Glomerular visceral epithelial cell (primary cell): ENCODE measurements at regions not wholly inside any gene's neighbourhood (a gene's known extent, or its start where the extent isn't known, plus 50 kb on each side); places are given as distances from the start of the nearest gene placed in this dataset.
"Not testable (repeated sequence)": the region's sequence is repeated elsewhere in the genome, so short reads cannot be mapped to it uniquely, and the experiment has no call there.

Experiments used
- DNase-seq: peaks from one replicate; pipeline ENCODE4 v3.0.0-alpha.2; 2016; ENCODE audit errors: extremely low spot score

DNA sequence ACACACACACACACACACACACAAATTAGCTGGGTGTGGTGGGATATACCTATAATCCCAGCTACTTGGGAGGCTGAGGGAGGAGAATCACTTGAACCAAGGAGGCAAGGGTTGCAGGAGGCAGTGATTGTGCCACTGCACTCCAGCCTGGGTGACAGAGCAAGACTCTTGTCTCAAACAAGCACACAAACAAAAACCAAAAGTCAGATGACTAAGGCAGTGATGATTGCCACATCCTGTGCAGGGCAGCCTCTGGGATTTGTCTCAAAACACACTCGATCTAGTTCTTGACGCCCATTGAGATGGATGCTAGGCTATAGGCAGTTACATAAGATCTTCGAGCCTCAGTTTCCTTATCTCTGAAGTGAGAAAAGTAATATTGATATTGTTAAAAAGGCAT is 183.1 kb upstream of the NOTCH2NLA start:
- not testable (repeated sequence) for DNase-seq

DNA sequence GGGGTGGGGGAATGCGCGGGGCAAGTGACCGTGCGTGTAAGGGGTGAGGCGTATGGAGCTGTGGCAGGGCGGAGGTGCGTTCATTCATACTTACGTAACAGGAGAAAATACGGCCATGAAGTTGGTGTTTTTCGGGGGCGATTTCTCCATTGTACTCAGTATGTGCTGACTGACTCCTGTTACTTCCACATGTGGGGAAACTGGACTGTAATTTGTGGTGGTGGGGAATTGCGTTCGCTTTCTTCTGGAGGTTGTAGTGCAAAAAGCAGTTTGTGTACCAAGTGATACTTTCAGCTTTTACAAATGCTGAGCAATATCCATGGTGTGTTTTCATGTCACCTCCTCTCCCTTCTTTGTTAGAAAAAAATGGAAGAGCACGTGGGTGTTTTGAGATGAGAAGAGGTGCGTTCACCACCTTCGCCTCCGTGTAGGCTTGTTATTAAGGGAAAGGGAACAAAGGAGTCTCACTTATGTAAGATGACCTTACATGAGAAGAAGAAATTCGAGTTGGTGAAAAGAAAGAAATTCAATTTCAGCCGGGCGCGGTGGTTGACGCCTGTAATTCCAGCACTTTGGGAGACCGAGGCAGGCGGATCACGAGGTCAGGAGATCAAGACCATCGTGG is 181.1 kb upstream of the NOTCH2NLA start:
- peak; percentile 25 for DNase-seq

DNA sequence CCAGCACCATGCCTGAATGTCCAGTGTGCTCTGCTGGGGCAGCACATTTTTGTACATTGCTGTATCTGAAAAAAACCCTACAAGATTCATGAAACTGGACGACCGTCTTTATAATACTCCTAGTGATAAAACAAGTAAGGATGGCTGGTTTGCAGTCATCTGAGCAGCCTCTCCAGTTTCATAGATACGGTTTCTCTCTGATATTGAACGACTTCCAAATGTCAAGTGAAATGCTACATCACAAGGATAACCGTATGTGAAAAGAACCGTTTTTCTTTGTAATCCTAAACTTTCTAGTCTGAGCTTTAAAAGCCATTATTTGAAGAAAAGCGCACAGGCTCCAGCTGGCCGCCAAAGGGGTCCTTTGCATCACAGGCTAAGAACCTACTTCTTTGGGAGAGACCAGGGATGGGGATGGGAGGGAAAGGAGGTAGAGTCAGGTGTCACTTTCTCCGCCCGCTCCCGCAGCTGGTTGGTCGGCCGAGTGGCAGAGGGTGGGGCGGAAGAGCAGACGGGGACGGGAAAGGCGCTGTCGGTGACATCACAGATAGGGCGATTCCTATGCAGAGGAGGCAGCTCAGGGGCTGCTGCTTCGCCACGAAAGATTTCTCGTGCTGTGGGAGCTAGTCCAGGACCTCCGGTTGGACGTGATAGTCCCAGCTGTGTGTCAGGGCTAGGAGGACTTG is 180.4 kb upstream of the NOTCH2NLA start:
- DNase-seq = not testable (repeated sequence)

DNA sequence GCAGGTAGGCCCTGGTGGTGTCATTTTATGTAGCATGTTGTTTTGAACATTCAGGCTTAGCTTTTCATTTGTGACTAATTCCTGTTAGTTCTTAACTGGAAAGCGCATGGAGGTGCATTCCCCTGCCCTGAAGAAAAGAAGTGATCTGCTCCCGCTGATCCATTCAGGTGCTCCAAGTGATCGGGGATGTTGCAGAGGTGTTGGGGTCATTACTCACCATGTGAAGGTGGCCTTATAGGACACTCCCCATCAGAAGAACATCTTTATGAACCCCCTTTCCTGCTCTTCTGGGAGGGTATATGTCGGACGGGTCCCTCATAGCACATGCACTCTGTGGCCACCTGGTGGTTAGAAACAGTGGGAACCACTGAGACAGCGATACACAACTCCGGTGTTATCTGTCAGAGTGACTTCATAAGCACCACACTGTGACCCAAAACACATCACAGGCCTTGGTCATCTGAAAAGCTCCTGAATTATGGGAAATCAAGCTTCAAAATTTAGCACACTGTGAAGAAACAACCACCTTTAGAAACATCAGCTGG is 172.5 kb upstream of the NOTCH2NLA start:
- DNase-seq = peak; percentile 7

DNA sequence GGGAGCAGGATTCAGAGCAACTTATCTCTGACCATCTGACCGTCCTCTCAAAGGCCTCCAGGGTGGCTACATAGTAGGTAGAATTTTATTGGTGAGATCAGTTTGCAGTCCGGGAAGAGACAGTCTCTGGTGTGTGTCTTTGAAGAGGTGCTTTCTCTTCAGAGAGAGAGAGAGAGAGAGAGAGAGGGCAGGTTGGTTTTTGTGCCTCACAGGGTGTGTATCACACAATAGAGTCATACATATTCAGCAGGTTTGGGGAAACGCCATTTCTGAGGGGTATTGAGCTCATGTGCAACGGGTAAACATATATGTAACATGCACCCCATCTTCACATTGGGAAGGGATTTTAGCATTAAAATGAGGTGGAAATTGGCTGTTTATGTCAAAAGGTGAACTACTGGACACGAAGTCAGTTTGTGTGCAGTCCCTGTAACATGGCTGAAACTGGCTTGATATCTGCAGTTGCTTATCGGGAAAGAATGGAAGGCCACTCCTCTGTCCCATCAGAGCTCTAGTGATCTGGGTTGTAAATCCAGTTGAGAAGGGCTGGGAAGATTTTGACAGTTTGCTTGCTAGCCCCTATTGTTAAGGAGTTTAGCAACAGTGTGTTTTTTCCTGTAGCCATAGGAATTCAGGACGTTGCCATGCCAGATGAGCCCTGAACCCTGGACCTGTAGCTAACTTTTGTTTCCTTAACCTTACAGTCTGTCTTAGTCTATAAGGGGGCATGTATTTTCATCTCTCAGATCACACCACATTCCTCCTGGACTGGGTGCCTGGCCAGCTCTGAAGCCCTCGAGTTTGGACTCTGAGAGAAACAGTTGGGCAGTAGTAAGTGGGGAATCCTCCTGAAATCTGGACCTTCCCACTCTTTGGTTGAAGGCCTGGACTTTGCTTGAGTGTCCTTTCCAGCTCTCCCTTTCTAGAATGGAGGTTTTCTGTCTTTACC is 171.6 kb upstream of the NOTCH2NLA start:
- DNase-seq = not testable (repeated sequence)

DNA sequence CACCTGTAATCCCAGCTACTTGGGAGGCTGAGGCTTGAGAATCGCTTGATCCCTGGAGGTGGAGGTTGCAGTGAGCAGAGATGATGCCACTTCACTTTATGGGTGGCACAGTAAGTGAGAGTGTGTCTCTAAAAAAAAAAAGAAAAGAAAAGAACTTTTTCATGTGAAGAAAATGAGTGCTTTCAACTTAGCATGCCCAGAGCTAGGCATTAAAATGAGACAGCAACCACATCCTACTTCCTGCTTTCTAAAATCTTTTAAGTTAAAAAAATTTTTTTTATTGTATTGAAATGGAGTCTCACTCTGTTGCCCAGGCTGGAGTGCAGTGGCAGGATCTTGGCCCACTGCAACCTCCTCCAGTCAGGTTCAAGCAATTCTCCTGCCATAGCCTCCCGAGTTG is 170.4 kb upstream of the NOTCH2NLA start:
- not testable (repeated sequence) for DNase-seq

DNA sequence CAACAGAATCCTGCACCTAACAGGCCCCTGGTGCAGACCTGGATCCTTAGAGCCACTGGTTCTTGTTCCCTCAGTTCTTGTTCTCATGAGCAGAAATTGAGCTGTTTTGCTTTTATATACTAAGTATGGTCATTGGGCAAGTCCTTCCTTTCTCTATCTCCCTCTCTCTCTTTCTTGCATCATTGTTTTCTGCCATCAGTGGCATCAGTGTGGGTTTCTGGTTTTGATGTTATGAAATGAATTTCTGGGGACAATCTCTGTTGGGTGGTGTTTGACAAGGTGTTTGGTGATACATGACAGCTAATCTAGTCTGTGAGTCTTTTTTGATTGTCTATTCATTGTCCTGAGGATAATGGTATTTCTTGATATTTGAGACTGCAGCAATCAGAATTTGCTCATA is 168.0 kb upstream of the NOTCH2NLA start:
- not testable (repeated sequence) for DNase-seq

DNA sequence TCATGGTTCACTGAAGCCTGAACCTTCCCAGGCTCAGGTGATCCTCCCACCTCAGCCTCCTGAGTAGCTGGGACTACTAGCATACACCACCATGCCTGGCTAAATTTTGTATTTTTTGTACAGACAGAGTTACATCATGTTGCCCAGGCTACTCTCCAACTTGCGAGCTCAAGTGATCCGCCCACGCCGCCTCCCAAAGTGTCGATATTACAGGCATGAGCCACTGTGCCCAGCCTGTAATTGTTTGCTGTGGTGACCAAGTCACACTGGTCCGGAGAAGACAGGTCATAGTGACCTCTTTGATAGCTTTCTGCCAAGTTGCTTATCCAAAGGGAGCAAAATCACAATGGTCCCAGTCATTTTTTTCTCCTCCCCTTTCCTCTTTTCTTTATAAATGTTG is 167.4 kb upstream of the NOTCH2NLA start:
- DNase-seq = not testable (repeated sequence)

DNA sequence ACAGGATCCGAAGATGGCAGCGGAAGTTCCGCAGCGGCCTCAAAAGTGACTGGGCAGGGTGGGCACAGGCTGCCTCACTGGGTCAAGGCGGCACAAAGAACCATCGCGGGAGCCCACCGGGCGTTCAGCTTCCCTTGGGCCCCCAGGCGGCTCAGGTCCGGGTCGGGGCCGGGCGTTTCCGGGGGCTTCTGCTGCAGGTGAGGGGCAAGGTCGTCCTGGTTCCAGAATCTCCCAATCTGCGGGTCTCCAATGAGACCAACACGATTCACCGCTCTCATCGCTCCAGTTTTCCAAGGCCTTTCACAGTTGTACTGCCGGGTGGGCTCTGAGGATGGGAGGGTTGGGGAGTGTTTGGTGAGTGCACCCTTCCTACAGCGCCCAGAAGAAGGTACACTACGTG is 165.0 kb upstream of the NOTCH2NLA start:
- DNase-seq = not testable (repeated sequence)

DNA sequence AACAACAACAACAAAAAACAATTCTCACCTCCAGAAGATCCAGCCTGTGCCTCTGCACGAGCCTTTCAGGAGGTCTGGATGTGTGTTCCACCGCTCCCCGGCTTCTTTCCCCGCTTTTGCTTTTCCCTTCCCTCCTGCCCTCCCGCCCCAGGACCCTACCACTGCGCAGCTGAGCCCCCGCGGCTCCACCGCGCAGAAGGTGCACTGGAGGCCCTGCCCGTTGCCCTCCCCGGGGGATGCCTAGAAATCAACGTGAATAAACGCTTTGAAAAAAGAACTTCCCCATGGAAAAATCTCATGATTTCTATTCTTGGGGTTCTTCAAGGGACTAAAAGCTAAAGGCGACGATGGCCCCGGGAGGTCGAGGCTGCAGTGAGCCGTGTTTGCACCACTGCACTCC is 164.3 kb upstream of the NOTCH2NLA start:
- not testable (repeated sequence) for DNase-seq

DNA sequence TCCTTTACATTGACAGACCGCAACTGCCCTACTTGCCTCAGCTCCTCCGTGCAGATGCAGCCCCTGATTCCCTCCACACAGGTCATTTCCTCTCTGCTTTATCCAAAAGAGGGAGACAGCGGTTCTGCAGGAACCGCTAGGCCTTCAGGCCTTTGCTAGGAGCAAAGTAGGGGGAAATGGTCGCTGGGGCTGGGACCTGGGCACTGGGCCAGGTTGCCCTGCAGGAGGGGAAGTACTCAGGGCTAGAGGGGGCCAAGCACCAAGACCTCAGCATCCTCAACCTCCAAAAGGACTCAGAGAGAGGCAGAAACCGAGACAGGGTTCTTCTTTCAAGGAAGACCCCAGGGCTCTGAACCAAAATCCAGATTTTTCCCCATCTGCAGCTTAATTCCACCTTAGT is 160.4 kb upstream of the NOTCH2NLA start:
- not testable (repeated sequence) for DNase-seq

DNA sequence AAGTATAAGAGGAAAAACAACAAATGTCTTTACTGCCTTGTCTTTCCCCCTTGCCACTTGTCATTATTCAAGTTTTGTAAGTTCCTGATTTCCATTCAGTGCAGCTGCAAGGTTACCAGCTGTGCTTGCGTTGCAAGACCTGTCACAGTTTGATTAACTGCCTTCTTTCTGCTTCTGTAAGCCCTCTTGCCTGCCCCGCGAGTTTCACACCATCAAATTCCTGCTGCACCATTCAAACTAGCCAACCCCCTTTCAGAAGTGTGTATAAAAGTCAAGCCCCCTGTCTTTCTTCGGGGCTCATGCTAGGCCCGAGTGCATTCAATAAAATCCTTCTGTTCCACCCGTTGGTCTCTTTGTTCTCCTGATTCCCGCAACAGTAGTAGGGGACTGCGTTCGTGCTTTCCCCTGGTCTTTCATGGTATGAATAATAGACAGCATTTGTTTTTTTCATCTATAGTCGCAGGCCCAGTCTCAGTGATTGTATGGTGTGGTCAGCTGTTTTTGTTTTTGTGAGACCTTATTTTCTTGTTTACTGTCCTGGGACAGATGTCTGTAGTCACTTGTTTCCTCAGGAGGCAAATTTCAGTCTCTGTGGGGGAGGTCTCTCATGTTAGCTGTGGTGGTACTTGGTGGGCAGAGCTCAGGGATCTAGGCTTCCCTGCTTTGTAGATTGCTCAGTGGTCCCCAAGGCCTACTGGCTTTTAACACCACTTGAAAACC is 159.1 kb upstream of the NOTCH2NLA start:
- peak; percentile 21 for DNase-seq

DNA sequence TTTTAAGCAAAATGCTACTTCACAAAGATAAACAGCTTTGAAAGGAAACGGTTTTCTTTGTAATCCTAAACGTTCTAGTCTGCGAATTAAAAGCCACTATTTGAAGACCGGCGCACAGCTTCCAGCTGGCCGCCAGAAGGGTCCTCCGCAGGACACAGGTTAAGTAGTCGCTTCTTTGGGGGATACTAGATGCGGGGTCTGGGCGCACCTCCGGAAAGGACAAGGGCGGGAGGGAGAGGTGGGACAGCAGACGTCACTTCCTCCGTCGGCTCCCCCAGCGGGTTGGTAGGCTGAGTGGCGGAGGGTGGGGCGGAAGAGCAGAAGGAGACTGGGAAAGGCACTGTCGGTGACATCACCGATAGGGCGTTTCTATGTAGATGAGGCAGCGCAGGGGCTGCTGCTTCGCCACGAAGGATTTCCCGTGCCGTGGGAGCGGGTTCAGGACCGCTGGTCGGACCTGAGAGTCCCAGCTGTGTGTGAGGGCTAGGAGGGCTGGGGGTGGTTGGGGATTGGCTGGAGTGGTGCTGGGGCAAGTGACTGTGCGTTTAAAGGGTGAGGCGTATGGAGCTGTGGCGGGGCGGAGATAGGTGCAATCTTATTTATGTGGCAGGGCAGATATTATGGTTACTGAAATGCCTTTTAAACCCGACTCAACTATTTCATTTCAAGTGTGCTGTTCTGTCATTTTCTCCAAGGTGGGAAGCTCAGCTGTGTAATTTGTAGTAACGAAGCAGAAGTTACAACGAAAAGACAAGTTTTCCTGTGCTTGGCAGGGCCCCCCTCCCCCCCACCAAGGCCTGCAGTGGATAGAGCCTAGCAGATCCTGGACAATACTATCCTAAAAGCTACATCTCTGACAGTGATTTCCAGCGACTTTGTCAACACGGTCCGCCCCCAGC is 158.3 kb upstream of the NOTCH2NLA start:
- peak; percentile 94 for DNase-seq

DNA sequence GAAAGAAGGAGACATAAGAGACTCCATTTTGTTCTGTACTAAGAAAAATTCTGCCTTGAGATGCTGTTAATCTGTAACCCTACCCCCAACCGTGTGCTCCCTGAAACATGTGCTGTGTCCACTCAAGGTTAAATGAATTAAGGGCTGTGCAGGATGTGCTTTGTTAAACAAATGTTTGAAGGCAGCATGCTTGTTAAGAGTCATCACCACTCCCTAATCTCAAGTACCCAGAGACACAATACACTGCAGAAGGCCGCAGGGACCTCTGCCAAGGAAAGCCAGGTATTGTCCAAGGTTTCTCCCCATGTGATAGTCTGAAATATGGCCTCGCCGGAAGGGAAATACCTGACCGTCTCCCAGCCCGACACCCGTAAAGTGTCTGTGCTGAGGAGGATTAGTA is 152.4 kb upstream of the NOTCH2NLA start:
- not testable (repeated sequence) for DNase-seq

DNA sequence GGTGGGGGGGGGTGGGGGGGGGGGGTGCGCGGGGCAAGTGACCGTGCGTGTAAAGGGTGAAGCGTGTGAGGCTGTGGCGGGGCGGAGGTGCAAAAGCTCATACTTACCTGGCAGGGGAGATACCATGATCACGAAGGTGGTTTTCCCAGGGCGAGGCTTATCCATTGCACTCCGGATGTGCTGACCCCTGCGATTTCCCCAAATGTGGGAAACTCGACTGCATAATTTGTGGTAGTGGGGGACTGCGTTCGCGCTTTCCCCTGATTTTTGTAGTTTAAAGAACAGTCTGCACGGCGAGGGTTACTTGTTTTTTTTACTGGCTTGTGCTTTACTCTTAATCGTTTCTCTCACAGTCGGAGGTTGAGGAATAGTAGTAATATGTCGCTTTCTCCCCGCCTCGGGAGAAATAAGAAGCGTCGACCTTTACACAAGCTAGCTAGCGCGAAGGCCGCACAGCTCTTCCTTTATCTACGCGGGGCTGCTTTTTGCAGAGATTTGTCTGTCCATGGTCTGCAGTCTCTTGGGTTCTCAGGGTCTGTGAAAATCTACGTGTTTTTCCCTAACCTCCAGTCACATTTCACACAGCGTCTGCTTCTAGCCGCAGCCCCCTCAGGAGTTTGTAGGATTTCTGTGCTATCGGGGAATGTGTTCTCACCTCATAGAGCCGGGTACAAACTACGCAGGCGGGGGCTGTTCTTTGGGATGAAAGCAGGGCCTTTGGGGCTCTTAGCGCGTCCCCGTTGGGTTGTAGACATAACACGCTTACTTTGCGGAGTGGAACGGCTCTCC is 148.1 kb upstream of the NOTCH2NLA start:
- peak; percentile 99 for DNase-seq

DNA sequence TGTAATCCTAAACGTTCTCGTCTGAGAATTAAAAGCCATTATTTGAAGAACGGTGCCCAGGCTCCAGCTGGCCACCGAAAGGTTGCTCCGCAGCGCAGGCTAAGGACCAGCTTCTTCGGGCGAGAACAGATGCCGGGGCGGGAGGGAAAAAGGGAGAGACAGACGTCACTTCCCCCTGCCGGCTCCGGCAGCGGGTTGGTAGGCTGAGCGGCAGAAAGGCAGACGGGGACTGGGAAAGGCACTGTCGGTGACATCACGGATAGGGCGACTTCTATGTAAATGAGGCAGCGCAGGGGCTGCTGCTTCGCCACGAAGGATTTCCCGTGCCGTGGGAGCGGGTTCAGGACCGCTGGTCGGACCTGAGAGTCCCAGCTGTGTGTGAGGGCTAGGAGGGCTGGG is 147.5 kb upstream of the NOTCH2NLA start:
- DNase-seq = peak; percentile 75

DNA sequence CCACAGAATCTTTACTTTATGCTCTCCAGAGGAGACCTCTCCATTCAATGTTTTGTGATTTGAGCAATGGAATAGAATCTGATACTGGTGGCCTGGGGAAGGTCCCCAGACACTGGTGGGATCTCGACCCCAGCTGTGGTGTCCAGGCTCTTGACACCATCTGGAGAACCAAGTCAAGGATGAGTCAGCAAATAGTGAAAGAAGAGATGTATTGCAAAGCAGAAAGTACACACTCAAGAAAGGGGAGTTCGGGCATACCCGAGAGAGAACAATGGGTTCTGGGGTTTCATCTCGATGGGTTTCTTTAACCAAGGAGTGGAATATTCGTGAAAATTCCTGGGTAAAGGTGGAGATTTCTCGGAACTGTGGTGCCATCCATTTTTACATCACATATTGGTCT is 146.3 kb upstream of the NOTCH2NLA start:
- DNase-seq = not testable (repeated sequence)

DNA sequence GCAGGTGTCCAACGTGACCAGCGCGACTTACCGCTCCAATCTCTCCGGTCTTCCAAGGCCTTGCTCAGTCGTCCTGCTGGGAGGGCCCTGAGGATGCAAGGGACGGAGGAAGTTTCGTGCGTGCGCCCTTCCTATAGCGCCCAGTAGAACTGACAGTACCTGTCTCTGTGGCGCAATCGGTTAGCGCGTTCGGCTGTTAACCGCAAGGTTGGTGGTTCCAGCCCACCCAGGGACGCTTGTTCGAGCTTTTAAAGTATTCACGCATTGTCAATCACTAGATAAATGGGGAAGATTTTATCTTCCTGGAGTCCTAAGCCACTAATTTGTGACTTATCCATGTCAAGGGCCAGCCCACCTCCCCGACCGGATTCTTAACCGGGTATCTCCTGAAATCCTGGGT is 141.1 kb upstream of the NOTCH2NLA start:
- DNase-seq = peak; percentile 54

DNA sequence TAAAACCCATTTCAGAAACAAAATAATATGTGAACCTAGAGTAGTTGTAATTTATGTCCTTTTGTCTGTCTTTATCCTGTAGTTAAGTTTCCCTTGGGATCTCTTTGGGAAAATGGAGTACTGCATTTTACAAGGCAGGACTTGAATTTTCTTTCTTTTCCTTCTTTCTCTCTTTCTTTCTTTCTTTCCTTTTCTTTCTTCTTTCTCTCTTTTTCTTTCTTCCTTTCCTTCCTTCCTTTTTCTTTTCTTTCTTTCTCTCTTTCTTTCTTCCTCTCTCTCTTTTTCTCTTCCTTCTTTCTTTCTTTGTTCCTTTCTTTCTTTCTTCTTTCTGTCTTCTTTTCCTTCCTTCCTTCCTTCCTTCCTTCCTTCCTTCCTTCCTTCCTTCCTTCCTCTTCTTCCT is 126.6 kb upstream of the NOTCH2NLA start:
- DNase-seq = not testable (repeated sequence)

DNA sequence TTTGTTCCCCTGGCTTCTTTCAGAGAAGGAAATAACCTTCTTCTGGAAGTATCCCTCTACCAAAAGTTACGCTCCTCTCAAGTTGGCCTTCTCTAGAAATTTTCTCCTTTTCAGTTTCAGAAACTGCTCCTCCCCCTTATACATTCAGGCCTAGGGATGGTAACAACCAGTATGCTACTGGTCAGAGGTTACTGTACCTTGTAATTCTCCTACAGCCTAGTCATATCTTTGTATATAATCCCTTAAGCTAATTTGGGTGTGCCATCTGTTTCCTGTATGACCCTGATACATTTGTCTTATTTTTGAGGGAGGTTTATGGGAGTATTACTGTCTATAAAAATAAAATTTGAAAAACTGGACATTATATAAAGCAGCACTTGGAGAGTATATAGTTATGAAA is 98.0 kb upstream of the NOTCH2NLA start:
- not testable (repeated sequence) for DNase-seq
